ENCODE measurements at regions not wholly inside any gene's neighbourhood (a gene's known extent, or its start where the extent isn't known, plus 50 kb on each side); places are given as distances from the start of the nearest gene placed in this dataset.
"Not testable (repeated sequence)": the region's sequence is repeated elsewhere in the genome, so short reads cannot be mapped to it uniquely, and the experiment has no call there.

DNA sequence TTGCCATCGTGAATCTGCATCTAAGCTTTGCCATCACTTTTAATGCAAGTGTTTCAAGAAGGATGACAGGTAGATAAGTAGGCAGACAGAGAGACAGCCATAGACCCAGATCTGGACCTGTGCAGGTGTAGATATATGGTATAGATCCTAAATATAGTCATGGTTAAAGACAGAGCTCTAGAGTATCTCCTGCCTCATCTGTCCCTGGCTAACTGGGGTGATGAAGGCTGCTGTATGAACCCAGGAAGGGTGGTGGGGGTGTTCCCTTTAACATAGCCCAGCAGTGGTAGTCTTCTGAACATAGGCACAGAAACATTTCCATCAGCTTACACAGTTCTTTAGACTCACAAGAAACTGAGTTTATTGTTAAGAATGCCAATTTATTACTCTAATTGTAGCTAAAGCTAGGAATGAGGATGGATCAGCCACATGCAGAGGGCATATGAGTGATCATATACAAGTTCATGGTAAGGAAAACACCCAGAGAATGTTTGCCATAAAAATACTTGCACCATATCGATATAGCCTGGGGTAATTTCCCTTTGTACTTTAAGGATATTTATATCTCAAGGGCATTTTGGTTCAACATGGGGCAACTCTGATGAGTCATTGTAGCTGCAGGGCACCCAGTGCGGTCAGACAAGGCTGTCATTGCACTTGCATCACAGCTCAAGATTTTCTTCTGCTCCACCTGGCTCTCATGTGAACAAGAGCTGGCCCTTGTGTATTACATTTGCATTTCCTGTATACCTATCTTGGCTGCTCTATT is 587.2 kb downstream of the EPM2A start:
- no peak for DNase-seq

DNA sequence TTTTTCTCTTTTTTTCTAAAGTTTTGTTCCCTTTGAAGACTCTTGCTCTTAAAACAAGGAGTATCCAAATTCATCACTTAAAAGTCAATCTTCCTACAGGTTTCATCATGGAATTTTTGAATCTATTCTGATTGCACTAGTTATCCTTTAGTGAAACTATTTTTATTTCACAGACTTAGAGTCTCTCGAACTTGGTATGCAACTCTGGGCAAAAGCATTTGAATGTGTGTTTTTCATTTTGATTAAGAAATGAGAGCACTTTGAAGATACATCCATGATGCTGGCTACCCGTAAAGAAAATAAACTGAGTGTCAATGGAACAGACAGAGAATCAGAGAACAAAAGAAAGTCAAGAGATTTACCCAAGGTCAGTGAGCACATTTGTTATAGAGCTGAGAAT is 586.5 kb downstream of the EPM2A start:
- DNase-seq: no peak

DNA sequence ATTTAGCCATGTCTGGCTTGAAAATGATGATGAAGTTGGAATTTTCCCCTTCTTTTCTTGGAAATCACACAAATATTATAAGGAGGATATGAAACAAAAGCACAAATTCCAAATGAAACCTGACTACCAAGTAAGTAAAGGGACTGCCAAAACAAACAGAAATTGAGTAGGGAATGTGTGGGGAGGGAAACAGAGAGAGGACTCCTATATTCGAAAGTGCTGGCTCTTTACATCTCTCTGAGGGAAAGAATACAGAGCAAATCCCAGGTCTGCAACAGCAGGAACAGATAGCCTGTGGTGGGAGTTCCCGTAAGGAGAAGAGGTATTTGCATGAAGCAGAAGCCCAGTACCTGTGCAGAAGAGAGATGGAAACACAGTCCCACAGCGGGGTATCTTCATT is 583.7 kb downstream of the EPM2A start:
- DNase-seq: no peak

DNA sequence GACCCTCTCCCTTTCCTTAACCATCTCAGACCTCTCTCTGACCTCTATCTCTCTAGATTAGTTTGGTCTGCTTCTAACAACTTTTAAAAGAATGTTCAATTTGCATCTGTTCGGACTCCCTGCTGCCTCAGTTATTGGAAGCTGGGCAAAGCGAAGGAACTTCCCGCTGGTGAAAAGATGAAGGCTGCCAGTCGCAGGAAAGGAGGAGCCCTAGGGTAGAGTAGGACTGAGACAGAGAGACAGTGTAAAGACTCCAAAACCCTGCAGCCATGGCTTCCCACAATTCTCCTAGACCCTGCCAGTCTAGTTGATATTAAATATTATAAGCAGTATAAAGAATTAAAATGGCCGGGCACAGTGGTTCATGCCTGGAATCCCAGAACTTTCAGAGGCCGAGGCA is 581.8 kb downstream of the EPM2A start:
- DNase-seq: no peak

DNA sequence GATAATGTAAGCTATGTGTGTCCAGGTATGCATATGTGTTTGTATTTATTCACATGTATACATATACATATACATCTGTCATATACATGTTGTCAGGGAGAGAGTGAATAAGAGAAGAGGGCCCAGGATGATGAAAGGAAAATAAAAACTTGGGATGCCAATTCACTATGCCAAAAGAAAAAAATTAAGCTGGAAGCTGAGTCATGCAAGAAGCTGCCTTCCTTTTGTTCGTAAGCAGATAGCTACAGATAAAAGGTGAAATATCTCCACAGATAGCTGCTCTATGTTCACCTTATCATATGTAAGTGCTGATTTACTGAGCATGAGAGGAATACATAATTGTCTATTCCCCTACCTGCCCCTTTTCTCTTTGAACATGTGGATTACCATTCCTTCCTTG is 579.9 kb downstream of the EPM2A start:
- no peak for DNase-seq

DNA sequence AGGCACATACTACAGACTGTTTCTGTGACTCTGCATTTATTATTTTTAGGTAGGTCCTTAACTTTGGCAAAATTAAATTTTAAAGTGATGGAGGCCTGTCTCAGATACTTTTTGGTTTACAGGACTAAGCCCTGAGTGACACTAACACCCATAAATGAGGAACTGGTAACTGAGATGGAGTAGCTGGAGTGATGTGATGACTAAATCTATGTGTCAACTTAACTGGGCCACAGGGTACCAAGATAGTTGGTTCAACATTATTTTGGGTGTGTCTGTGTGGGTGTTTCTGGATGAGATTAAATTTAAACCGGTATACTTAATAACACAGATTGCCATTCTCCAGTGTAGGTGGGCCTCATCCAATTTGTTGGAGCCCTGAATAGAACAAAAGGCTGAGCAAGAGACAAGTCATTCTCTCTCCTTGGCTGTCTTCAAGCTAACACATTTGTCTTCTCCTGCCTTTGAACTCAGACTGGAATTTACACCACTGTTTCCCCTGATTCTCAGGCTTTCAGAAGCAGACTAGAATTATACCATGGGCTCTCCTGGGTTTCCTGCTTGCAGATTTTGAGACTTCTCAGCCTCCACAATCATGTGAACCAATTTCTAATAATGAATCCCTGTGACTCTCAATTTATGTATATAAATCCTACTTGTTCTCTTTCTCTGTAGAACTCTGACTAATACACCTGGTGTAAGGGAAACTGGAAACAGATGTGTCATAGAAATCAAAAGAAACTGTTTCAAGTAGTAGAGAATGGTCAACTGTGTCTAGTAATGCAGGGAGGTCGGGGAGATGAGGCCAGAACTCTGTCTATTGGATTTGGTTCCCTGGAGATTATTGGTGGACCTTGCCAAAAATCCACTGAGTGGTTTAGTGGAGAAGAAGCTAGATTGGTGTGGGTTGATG is 579.2 kb downstream of the EPM2A start:
- no peak for DNase-seq

DNA sequence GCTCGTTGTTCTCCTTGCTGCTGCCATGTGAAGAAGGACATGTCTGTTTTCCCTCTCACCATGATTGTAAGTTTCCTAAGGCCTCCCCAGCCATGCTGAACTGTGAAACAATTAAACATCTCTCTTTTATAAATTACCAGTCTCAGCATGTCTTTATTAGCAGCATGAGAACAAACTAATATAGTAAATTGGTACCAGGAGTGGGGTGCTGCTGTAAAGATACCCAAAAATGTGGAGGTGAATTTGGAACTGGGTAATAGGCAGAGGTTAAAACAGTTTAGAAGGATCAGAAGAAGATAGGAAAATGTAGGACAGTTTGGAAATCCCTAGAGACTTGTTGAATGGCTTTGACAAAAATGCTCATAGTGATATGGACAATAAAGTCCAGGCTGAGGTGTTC is 576.7 kb downstream of the EPM2A start:
- not testable (repeated sequence) for DNase-seq

DNA sequence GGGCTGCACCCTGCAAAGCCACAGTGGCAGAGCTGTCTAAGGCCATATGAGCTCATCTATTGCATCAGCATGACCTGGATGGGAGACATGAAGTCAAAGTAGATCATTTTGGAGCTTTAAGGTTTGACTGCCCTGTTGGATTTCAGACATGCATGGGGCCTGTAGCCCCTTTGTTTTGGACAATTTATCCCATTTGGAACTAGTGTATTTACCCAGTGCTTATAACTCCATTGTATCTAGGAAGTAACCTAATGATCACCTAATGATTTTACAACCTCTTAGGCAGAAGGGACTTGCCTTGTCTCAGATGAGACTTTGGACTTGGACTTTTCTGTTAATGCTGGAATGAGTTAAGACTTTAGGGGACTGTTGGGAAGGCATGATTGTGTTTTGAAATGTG is 575.4 kb downstream of the EPM2A start:
- no peak for DNase-seq

DNA sequence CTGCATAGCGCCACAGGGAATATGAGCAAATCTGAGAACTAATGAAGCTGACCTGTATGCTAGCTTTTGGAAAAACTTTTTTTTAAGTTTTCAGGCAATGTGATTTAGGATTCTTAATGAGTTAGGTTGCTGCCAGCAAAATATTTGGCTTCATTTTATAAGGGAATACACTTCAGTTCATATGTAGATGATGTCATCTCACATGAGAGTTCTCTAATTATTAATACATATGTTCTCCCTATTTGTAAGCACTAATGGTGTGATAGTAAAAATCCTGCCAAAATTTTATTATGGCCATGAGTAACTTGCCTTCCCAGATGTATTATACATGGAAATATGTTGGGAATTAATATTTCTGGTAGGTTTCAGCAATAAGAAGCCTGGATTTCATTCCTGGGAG is 573.8 kb downstream of the EPM2A start:
- DNase-seq: no peak

DNA sequence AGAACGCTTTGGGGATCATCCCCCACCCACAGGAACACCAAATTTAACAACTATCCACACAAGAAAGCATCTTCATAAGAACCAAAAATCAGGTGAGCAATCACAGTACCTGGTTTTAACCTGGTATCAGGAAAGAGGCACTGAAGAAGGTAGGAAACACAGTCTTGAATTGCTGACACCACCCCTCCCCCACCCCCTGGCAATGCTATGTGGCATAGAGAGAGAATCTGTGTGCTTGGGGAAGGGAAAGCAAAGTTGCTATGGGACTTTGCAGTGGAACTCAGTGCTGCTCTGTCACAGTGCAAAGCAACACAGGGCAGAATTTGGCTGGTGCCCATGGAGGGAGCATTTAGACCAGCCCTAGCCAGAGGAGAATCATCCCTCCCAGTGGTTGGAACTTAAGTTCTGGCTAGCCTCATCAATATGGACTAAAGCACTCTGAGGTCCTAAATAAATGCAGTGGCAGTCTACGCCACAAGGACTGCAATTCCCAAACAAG is 565.5 kb downstream of the EPM2A start:
- no peak for DNase-seq

DNA sequence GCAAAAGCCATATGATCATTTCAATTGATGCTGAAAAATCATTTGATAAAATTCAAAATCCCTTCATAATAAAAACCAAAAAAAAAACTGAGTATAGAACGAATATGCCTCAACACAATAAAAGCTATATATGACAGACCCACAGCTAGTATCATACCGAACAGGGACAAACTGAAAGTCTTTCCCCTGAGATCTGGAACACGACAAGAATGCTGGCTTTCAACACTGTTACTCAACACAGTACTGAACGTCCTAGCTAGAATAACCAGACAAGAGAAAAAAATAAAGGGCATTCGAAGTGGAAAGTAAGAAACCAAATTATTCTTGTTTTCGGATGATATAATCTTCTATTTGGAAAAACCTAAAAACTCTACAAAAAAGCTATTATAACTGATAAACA is 559.9 kb downstream of the EPM2A start:
- no peak for DNase-seq

DNA sequence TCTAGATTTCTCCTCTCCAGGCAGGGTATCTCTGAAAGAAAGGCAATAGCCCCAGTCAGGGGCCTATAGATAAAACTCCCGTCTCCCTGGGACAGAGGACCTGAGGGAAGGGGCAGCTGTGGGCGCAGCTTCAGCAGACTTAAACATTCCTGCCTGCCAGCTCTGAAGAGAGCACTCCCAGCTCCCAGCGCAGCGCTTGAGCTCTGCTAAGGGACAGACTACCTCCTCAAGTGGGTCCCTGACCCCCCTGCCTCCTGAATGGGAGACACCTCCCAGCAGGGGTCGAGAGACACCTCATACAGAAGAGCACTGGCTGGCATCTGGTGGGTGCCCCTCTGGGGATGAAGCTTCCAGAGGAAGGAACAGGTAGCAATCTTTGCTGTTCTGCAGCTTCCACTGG is 556.9 kb downstream of the EPM2A start:
- DNase-seq: no peak

DNA sequence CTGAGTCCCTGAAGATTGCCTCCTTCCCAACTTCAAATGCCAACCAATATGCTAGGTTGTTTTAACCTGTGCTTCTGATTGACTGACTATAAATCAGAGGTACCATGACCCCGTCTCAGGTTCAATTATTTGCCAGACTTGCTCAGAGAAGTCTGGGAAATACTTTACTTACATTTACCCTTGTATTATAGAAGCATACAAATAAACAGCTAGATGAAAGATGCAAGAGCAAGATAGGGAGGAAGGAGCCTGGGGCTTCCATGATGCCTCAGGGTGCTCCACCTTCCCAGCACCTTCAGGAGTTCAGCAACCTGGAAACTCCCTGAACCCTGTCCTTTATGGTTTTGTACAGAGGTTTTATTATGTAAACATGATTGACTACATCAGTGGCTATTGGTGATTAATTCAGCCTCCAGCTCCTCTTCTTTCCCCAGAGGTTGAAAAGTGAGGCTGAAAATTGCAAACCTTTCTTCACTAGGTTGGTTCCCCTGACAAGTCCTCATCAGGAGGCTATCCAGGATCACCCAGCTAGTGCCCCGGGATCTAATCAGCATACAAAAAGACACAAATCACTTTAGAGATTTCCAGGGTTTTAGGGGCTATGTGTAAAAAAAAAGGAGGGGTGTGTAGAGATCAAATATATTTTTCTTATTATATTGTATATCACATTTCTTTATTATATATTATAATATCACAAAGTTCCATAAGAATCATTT is 547.7 kb downstream of the EPM2A start:
- no peak for DNase-seq

DNA sequence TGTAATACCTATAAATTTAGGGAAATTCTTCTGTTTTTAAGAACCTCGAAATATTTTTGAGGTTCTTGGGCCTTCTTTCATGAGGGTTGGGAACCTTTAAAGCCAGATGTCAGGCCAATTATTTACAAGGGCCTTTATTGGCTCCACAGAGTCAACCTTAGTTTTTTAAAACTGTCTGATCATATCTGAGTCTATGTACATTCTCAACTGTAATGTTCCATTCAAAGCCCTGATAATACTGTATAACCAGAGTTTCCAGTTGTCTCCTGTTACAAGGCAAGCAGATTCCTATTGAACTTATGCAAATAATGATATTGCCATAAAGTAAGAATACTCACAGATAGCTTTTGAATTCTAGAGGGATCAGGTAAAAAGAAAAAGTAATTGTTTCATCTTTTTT is 545.5 kb downstream of the EPM2A start:
- DNase-seq: no peak

DNA sequence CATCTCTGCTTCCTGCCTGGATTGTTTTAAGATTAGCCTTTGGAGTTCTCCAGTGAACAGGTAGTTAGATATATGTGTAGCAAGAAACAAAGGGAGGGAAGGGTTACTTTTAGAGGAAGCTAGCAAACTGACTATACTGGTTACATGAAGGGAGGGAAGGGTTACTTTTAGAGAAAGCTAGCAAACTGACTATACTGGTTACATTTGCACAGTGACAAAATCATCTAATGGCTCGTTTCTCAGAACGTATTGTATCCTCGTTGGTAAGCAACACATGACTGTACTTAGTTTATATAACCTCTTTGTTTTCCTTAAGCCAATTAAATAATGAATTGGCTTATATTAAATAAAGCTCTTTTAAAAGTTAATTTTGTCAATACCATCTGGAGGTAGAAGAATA is 540.9 kb downstream of the EPM2A start:
- DNase-seq: no peak

DNA sequence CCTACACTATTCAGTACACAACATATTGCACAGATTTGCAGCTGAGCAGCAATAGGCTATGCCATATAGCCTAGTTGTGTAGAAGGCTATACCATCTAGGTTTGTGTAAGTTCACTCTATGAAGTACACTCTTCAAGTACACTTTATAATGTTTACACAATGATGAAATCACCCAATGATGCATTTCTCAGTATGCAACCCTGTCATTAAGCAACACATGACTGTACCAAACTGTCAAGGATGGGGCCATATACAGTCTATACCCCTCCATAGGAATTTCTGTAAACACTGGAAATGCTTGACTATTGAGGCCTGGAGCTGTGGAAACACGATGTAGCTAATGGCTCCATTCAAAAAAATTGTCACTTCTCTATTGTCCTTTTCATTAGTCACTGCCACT is 535.4 kb downstream of the EPM2A start:
- no peak for DNase-seq

DNA sequence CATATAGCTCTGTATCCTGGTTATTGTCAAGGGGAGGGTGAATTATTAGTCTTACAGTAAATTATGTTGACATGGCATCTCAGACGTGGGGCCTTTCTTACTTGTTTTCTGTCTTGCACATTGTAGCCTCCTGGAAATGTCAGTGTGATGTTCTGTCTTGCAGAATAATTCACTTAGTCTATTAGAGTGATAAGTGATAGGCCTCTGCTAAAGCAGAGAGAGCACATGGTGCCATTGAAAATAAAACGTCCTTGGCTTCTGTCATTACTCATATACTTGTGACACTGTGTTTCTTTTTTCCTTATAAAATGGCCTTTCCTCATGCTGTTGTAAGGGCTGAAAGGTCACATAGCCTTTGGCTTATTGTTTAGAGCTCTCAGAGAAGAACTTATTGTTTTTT is 531.0 kb downstream of the EPM2A start:
- no peak for DNase-seq

DNA sequence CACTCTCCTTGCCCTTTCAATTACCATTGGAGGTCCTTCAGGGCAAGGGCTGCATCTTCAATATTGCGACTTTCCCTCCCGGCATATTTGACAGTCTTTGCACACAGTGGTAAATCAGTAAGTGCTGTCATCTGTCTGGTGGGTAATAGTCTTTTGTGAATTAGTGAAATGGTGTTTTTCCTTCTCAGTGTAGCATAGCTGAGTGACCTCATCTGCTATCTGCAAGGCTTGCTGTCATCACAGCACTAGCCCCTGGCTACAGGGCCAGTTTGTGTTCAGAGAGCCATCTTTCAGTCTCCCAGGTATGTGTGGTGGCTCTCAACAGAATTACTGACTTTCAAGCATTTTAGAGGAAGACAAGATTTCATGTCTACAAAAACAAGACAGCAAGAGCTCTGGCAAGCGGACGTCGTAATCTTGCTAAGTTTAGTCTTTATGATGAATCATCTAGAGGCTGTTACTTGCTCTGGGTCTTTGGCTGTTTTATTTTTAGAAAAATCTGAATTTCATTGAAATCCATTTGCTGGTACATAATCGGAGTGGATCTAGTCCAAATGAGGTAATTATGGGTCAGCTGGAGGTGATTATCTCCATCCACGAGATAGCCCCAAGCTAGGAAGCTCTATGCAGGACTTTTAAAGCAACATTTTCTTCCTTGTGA is 528.9 kb downstream of the EPM2A start:
- no peak for DNase-seq

DNA sequence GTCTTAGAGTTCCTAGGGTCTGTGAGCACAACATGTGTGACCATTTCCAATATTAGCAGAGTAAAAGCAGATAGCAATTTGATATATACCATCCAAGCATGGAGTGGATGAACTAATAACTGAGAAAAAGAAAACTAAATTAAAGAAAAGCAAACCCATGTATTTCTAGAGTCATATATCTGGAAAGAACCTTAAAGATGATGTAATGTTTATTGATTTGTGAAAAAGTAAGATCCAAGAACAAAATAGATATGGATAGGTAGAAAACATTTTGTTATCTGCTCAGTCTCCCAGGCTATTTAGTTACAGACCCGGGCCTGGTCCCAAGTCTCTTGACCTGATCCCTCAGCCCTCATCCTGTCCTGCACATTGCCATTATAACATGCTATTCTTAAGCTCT is 526.8 kb downstream of the EPM2A start:
- DNase-seq: no peak

DNA sequence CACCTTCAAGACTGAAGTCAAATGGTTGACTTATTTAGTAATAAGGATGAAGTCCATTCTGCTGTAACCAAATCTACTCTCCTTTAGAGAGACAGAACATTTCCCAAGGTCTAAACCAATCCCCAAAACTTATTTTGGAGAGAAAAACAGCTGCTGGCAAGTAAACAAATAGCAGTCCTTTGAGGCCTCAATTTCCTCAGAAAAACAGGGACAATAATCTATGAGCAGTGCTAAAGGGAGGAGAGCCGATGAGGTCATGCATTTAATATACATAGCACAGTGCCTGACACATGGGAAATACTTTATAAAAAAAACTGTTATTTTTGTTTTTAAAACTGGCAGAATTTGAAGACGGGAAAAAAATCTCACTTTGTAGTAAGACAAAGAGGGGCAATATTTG is 526.0 kb downstream of the EPM2A start:
- no peak for DNase-seq

DNA sequence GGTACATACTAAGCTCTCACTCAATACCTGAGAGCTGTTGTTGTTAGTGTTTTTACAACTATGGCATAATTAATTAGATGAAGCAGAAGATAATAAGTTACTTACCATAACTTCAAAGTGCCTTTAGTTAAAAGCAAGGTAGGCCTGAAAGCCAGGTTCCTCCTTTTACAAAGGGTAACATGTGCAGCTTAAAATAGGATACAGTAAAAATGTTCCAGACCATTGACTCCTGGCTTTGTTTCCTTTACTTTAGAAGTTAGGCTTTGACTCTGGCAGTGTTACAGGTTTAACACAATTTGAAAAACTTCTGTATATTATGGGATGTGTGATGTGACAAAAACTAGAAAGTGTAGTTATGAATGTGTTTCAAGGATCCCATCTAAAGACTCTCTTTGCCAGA is 522.5 kb downstream of the EPM2A start:
- no peak for DNase-seq

DNA sequence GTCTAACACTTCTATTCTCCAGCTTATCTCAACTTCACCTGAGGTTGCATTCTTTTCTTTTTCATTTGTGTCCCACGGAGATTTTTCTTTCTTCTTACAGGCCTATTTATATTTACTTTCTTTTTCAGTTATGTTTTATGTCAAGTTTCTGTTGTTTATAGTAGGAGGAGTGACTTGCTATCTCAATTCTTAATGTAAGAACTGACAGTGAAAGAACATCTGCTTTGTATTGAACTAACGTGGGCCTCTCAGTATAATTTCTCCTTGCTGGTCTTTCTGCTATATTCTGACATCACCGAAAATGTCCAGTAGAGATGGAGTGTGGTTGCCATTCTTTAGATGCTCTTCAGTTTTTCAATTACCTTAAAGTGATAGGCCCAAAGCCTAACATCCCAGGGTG is 521.7 kb downstream of the EPM2A start:
- no peak for DNase-seq

DNA sequence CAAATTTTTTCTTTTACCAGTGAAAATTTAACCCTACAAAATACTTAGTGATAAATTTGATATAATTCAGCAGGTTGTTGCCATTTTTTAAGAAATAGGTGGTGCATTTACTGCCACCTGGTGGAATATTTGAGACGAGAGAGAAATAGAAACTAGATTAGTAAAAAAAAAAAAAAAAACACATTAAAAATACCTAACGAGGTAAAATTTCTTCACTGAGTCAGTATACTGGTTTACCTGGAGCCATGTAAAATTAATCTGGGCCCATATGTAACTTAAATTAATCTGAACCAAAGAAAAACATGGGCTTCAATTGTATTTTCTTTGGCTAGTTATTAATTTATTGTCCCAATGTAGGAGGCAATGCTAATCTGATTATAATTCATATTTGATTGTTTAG is 520.8 kb downstream of the EPM2A start:
- DNase-seq: no peak
